HAP-1 (cell line): ENCODE measurements at regions not wholly inside any gene's neighbourhood (a gene's known extent, or its start where the extent isn't known, plus 50 kb on each side); places are given as distances from the start of the nearest gene placed in this dataset.

ENCODE experiments used
- DNase-seq, 2 experiments: peaks; one replicate each; pipeline ENCODE4 v3.0.0-alpha.2; 2016 to 2020; ENCODE audit warnings: low spot score in 2 of 2
- H3K27me3 ChIP-seq: fragments of 250-450 bp; sonication (Bioruptor Pico); 2 replicates; pipeline ENCODE4 v1.5.1; 2020; ENCODE audit warnings: low read depth, mild to moderate bottlenecking, moderate library complexity
- H3K36me3 ChIP-seq: fragments of 250-450 bp; sonication (Bioruptor Pico); replicated peaks from 2 replicates; pipeline ENCODE4 v1.5.1; 2020; ENCODE audit warnings: mild to moderate bottlenecking
- H3K4me1 ChIP-seq: fragments of 250-450 bp; sonication (Bioruptor Pico); 2 replicates; pipeline ENCODE4 v1.5.1; 2020; ENCODE audit warnings: mild to moderate bottlenecking
- H3K4me3 ChIP-seq: fragments of 250-450 bp; sonication (Bioruptor Pico); 2 replicates; pipeline ENCODE4 v1.5.1; 2020; ENCODE audit warnings: mild to moderate bottlenecking, moderate library complexity
- H3K9me3 ChIP-seq: fragments of 250-450 bp; sonication (Bioruptor Pico); 2 replicates; pipeline ENCODE4 v1.5.1; 2020; ENCODE audit warnings: mild to moderate bottlenecking, moderate library complexity
- in situ Hi-C: fragments of 300-500 bp; cut with MboI; formaldehyde crosslinking; loops from 3 replicates; pipeline ENCODE4 v1.14.3; 2020; ENCODE audit warnings: low sequenced_read_pairs, inconsistent platforms, mixed read lengths

- H3K9me3 ChIP-seq = no peaks in the 10 kb centered on the region
- no peak overlapping the region for H3K4me3 ChIP-seq
- in situ Hi-C loops = no loop called here
- no peak for DNase-seq
- H3K36me3 ChIP-seq = no peaks in the 10 kb centered on the region
- no peaks in the 10 kb centered on the region for H3K4me1 ChIP-seq
- H3K27me3 ChIP-seq = no peaks in the 10 kb centered on the region
These were observed 380.3 kb upstream of the TNC start for GRCh38 chr9:115498303-115498702.

GRCh38 chr9:115507148-115507547, 389.2 kb upstream of the TNC start:
- in situ Hi-C loops = no loop called here
- Histone ChIP-seq H3K9me3 (no peaks in the 10 kb centered on the region), H3K36me3 (no peaks in the 10 kb centered on the region), H3K4me1 (no peaks in the 10 kb centered on the region), H3K27me3 (no peaks in the 10 kb centered on the region), H3K4me3 (no peak overlapping the region)
- no peak for DNase-seq

- in situ Hi-C loops = no loop called here
- Histone ChIP-seq H3K27me3 (no peaks in the 10 kb centered on the region), H3K4me1 (no peaks in the 10 kb centered on the region), H3K9me3 (no peaks in the 10 kb centered on the region), H3K36me3 (no peaks in the 10 kb centered on the region), H3K4me3 (no peak overlapping the region)
- DNase-seq = no peak
These were observed 395.2 kb upstream of the TNC start for GRCh38 chr9:115513148-115513547.

- in situ Hi-C loops = no loop called here
- H3K4me1 ChIP-seq = no peaks in the 10 kb centered on the region
- no peak overlapping the region for H3K4me3 ChIP-seq
- no peaks in the 10 kb centered on the region for H3K9me3 ChIP-seq
- DNase-seq = no peak
- H3K27me3 ChIP-seq = no peaks in the 10 kb centered on the region
- no peaks in the 10 kb centered on the region for H3K36me3 ChIP-seq
These were observed 396.5 kb upstream of the TNC start for GRCh38 chr9:115514454-115514853.

GRCh38 chr9:115517335-115518075, 399.5 kb upstream of the TNC start:
- no peak overlapping the region for H3K4me3 ChIP-seq
- H3K9me3 ChIP-seq = no peaks in the 10 kb centered on the region
- in situ Hi-C loops = no loop called here
- H3K27me3 ChIP-seq = no peaks in the 10 kb centered on the region
- H3K36me3 ChIP-seq = no peaks in the 10 kb centered on the region
- H3K4me1 ChIP-seq = no peaks in the 10 kb centered on the region
- no peak for DNase-seq

- no peak for DNase-seq
- in situ Hi-C loops = no loop called here
- no peaks in the 10 kb centered on the region for H3K4me1 ChIP-seq
- no peak overlapping the region for H3K4me3 ChIP-seq
- no peaks in the 10 kb centered on the region for H3K36me3 ChIP-seq
- no peaks in the 10 kb centered on the region for H3K27me3 ChIP-seq
- H3K9me3 ChIP-seq = no peaks in the 10 kb centered on the region
These were observed 402.7 kb upstream of the TNC start for GRCh38 chr9:115520646-115521045.

- no peaks in the 10 kb centered on the region for H3K27me3 ChIP-seq
- no peak overlapping the region for H3K4me3 ChIP-seq
- H3K9me3 ChIP-seq = no peaks in the 10 kb centered on the region
- DNase-seq = no peak
- no peaks in the 10 kb centered on the region for H3K4me1 ChIP-seq
- no peaks in the 10 kb centered on the region for H3K36me3 ChIP-seq
- in situ Hi-C loops = no loop called here
These were observed 405.0 kb upstream of the TNC start for GRCh38 chr9:115522912-115523311.

- no peaks in the 10 kb centered on the region for H3K27me3 ChIP-seq
- in situ Hi-C loops = no loop called here
- no peaks in the 10 kb centered on the region for H3K9me3 ChIP-seq
- peak; percentile 25 to 36 for DNase-seq
- no peaks in the 10 kb centered on the region for H3K36me3 ChIP-seq
- no peak overlapping the region for H3K4me3 ChIP-seq
- H3K4me1 ChIP-seq = no peaks in the 10 kb centered on the region
These were observed 406.6 kb upstream of the TNC start for GRCh38 chr9:115524453-115525059.

GRCh38 chr9:115525111-115526058, 407.4 kb upstream of the TNC start:
- H3K27me3 ChIP-seq = no peaks in the 10 kb centered on the region
- DNase-seq = no peak
- H3K4me3 ChIP-seq = no peak overlapping the region
- no peaks in the 10 kb centered on the region for H3K9me3 ChIP-seq
- no peaks in the 10 kb centered on the region for H3K4me1 ChIP-seq
- in situ Hi-C loops = no loop called here
- no peaks in the 10 kb centered on the region for H3K36me3 ChIP-seq

- in situ Hi-C loops = no loop called here
- Histone ChIP-seq H3K4me3 (no peak overlapping the region), H3K9me3 (no peaks in the 10 kb centered on the region), H3K27me3 (no peaks in the 10 kb centered on the region), H3K36me3 (no peaks in the 10 kb centered on the region), H3K4me1 (no peaks in the 10 kb centered on the region)
- DNase-seq = no peak
These were observed 413.6 kb upstream of the TNC start for GRCh38 chr9:115531410-115532125.

GRCh38 chr9:115533511-115533910, 415.6 kb upstream of the TNC start:
- no peaks in the 10 kb centered on the region for H3K9me3 ChIP-seq
- H3K36me3 ChIP-seq = no peaks in the 10 kb centered on the region
- no peak for DNase-seq
- in situ Hi-C loops = no loop called here
- H3K4me1 ChIP-seq = no peaks in the 10 kb centered on the region
- no peak overlapping the region for H3K4me3 ChIP-seq
- no peaks in the 10 kb centered on the region for H3K27me3 ChIP-seq

GRCh38 chr9:115540091-115540490, 422.1 kb upstream of the TNC start:
- H3K27me3 ChIP-seq = no peaks in the 10 kb centered on the region
- in situ Hi-C loops = no loop called here
- H3K4me3 ChIP-seq = no peak overlapping the region
- no peaks in the 10 kb centered on the region for H3K9me3 ChIP-seq
- no peak for DNase-seq
- H3K4me1 ChIP-seq = no peaks in the 10 kb centered on the region
- H3K36me3 ChIP-seq = no peaks in the 10 kb centered on the region

GRCh38 chr9:115543511-115543910, 425.6 kb upstream of the TNC start:
- no peak overlapping the region for H3K4me3 ChIP-seq
- no peaks in the 10 kb centered on the region for H3K4me1 ChIP-seq
- no peaks in the 10 kb centered on the region for H3K9me3 ChIP-seq
- no peaks in the 10 kb centered on the region for H3K27me3 ChIP-seq
- in situ Hi-C loops = no loop called here
- H3K36me3 ChIP-seq = no peaks in the 10 kb centered on the region
- no peak for DNase-seq
